ENCODE measurements at regions not wholly inside any gene's neighbourhood (a gene's known extent, or its start where the extent isn't known, plus 50 kb on each side); places are given as distances from the start of the nearest gene placed in this dataset.

DNA sequence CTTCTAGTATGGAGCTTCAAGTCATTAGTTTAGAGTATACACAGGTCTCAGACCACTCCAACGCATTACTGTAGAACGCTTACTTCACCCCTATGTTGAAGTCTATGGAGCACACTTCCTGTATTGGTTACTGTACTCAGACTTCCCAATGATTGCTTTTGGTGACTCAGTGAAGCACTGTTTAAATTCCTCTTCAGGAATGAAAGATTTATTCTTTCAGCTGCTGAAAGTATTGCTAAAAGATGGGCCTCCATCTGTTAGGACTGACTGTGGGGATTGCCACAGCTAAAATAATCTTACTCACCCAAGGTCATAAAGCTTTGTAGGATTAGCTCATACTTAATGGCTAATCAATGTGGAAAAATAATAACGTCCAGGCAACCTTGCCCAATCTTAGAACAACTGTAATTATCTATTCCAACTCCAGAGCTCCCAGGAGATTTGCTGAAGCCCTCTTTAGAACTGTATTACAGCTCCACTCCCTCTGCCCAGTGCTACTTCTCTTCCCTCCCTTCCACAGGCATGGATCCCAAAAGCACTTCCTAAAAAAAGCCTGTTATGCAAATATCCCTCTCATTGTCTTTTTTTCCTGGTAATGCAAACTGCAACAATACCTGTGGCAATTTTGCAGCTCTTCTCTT, 281.9 kb upstream of the HS3ST1 start:
- H3K9ac ChIP-seq (replicated peaks in 1 of 4; ENCODE audit: extremely low read depth in 1 of 4, low read depth in 3 of 4, low read length in 3 of 4), result no peak overlapping the region
- no peak overlapping the region for H2BK15ac ChIP-seq (ENCODE audit: low read length)
- no peaks in the 10 kb centered on the region for H3K27me3 ChIP-seq (replicated peaks in 1 of 4; ENCODE audit: control insufficient read depth in 3 of 4, extremely low read depth in 1 of 4, insufficient read depth in 3 of 4, low read length in 3 of 4)
- no peak overlapping the region for H2AFZ ChIP-seq (ENCODE audit: low read length)
- TF ChIP-seq, protein P1, sequence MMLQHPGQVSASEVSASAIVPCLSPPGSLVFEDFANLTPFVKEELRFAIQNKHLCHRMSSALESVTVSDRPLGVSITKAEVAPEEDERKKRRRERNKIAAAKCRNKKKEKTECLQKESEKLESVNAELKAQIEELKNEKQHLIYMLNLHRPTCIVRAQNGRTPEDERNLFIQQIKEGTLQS (IDR thresholded peaks at IDR 0.05; ENCODE audit: insufficient read depth, low read depth, low read length), result no peak
- no peak for TF ChIP-seq BCL11A (IDR thresholded peaks at IDR 0.05; ENCODE audit: low read depth in 2 of 2, low read length in 2 of 2)
- TF ChIP-seq, protein P2, sequence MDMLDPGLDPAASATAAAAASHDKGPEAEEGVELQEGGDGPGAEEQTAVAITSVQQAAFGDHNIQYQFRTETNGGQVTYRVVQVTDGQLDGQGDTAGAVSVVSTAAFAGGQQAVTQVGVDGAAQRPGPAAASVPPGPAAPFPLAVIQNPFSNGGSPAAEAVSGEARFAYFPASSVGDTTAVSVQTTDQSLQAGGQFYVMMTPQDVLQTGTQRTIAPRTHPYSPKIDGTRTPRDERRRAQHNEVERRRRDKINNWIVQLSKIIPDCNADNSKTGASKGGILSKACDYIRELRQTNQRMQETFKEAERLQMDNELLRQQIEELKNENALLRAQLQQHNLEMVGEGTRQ (IDR thresholded peaks at IDR 0.05; ENCODE audit: low read length), result no peak
- ChIA-PET POLR2A (ENCODE audit: partially characterized antibody) (no interaction called here), CTCF (ENCODE audit: partially characterized antibody) (interaction anchor here (0.6 to 1.2 kb wide), 10 partner anchors 9 to 1173 kb away, joined by 3 to 7 read pairs (median 4); no protein-coding TSS in a partner anchor)
- no peak overlapping the region for H2BK120ac ChIP-seq (replicated peaks; ENCODE audit: low read depth, low read length)
- no peak overlapping the region for H3K56ac ChIP-seq (replicated peaks; ENCODE audit: insufficient read length, low read depth, low read length)
- H3K36me3 ChIP-seq (ENCODE audit: control insufficient read depth in 2 of 4, insufficient read depth in 4 of 4, low read length in 3 of 4), result no peaks in the 10 kb centered on the region
- no peak overlapping the region for H2AK5ac ChIP-seq (ENCODE audit: low read depth, low read length)
- H2BK12ac ChIP-seq (ENCODE audit: low read depth, low read length), result no peak overlapping the region
- no peaks in the 10 kb centered on the region for H3K9me3 ChIP-seq (ENCODE audit: insufficient read depth in 2 of 2, low read depth in 1 of 2, low read length in 1 of 2)
- no peak overlapping the region for H4K8ac ChIP-seq (ENCODE audit: extremely low read depth, insufficient read depth, low read length)
- H3K4me1 ChIP-seq (replicated peaks in 1 of 4; ENCODE audit: control insufficient read depth in 3 of 4, insufficient read depth in 4 of 4, low read length in 3 of 4), result peaks cover 0 to 6% (median under 1%) of the 10 kb centered on the region in 4 experiments; a peak in 2 of 7 replicates
- no peaks in the 10 kb centered on the region for H3K79me2 ChIP-seq (ENCODE audit: control insufficient read depth in 1 of 2, insufficient read depth in 2 of 2, low read length in 2 of 2)
- H3K27ac ChIP-seq (ENCODE audit: low read depth, low read length), result no peak overlapping the region
- H4K20me1 ChIP-seq (replicated peaks in 1 of 2; ENCODE audit: control insufficient read depth in 1 of 2, insufficient read depth in 2 of 2, low read length in 2 of 2), result no peaks in the 10 kb centered on the region
- DNase-seq (ENCODE audit: low read depth in 1 of 2, low spot score in 2 of 2), result no peak
- no peaks in the 10 kb centered on the region for H3K23me2 ChIP-seq (ENCODE audit: low read depth, low read length)
- H4K5ac ChIP-seq (ENCODE audit: insufficient read length, low read depth, low read length), result no peak overlapping the region
- no peak overlapping the region for H2BK5ac ChIP-seq (ENCODE audit: low read depth, low read length)
- H4K91ac ChIP-seq (replicated peaks; ENCODE audit: insufficient read length, low read length), result no peak overlapping the region
- no peak overlapping the region for H3K4ac ChIP-seq (replicated peaks; ENCODE audit: insufficient read length, low read depth, low read length)
- no peaks in the 10 kb centered on the region for H3K79me1 ChIP-seq (ENCODE audit: low read depth, low read length)
- H3K4me2 ChIP-seq (ENCODE audit: insufficient read depth in 1 of 2, low read depth in 2 of 2, low read length in 2 of 2), result no peak overlapping the region
- no peak overlapping the region for H3K4me3 ChIP-seq (ENCODE audit: extremely low read depth in 1 of 4, insufficient read depth in 2 of 4, low read depth in 3 of 4, low read length in 4 of 4)
- 83% methylated on average over 3 of the region's 3 CpGs; no CpG with 5 or more reads in 1 of the 2 experiments for WGBS, 2 experiments (ENCODE audit: extremely low coverage in 1 of 2, insufficient coverage in 1 of 2, insufficient read length in 1 of 2, insufficient replicate concordance in 2 of 2, low coverage in 1 of 2, low lambda C conversion rate in 2 of 2, missing lambda C conversion rate in 1 of 2)
- no peak overlapping the region; the same call in 1 of the 2 replicates for H3K18ac ChIP-seq (ENCODE audit: extremely low read depth, low read length)
- H3K14ac ChIP-seq (ENCODE audit: insufficient read length), result no peak overlapping the region
- no peak overlapping the region for H3K23ac ChIP-seq (ENCODE audit: insufficient read length)
- no peak for FAIRE-seq
- peak overlapping the region; percentile 72; the same call in 1 of the 2 replicates for H2BK20ac ChIP-seq (ENCODE audit: low read length)
